ENCODE measurements at regions not wholly inside any gene's neighbourhood (a gene's known extent, or its start where the extent isn't known, plus 50 kb on each side); places are given as distances from the start of the nearest gene placed in this dataset.
"Not testable (repeated sequence)": the region's sequence is repeated elsewhere in the genome, so short reads cannot be mapped to it uniquely, and the experiment has no call there.

DNA sequence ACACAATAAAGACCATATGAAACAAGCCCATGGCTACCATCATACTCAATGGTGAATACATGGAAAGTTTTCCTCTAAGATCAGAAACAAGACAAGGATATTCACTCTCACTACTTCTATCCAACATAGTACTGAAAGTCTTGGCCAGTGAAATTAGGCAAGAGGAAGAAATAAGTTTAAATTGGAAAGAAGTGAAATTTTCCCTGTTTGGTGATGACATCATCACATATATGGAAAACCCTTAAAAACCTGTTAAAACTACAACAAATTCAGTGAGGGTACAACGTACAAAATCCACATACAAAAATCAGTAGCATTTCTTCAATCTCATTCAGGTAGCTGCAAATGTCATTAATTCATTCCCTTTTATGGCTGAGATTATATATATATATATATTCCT lies 164.0 kb upstream of the IRS4 start:
- TF ChIP-seq, protein P1, sequence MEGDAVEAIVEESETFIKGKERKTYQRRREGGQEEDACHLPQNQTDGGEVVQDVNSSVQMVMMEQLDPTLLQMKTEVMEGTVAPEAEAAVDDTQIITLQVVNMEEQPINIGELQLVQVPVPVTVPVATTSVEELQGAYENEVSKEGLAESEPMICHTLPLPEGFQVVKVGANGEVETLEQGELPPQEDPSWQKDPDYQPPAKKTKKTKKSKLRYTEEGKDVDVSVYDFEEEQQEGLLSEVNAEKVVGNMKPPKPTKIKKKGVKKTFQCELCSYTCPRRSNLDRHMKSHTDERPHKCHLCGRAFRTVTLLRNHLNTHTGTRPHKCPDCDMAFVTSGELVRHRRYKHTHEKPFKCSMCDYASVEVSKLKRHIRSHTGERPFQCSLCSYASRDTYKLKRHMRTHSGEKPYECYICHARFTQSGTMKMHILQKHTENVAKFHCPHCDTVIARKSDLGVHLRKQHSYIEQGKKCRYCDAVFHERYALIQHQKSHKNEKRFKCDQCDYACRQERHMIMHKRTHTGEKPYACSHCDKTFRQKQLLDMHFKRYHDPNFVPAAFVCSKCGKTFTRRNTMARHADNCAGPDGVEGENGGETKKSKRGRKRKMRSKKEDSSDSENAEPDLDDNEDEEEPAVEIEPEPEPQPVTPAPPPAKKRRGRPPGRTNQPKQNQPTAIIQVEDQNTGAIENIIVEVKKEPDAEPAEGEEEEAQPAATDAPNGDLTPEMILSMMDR (IDR thresholded peaks at IDR 0.05), result no peak
- no peak overlapping the region for H3K27ac ChIP-seq
- peaks cover 0 to 10% (median 0%) of the 10 kb centered on the region in 4 donors for H3K27me3 ChIP-seq
- no peaks in the 10 kb centered on the region for H3K4me1 ChIP-seq
- ATAC-seq, result no peak
- no peaks in the 10 kb centered on the region for H3K9me3 ChIP-seq
- H3K36me3 ChIP-seq, result no peaks in the 10 kb centered on the region
- intact Hi-C loops (cut with DNase I), result no loop called here
- DNase-seq, result no peak
- no peak overlapping the region for H3K4me3 ChIP-seq
- FAIRE-seq, result no peak
- 29 to 33% methylated on average over 1 of the region's 1 CpG for WGBS, 2 donors

DNA sequence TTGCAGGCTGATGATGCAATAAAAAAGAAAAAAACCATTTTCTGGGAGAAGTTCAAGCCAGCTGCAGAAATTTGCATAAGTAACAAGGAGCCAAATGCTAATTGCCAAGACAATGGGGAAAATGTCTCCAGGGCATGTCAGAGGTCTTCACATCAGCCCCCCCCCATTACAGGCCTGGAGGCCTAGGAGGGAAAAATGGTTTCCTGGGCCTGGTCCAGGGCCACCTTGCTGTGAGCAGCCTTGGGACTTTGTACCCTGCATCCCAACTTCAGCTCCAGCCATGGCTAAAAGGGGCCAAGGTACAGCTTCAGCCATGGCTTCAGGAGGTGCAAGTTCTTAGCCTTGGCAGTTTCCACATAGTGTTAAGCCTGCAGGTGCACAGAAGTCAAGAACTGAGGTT lies 160.0 kb upstream of the IRS4 start:
- FAIRE-seq; DNase-seq; H3K9me3 ChIP-seq; ATAC-seq; intact Hi-C loops (cut with DNase I); H3K4me3 ChIP-seq; H3K27ac ChIP-seq; H3K4me1 ChIP-seq; H3K27me3 ChIP-seq; H3K36me3 ChIP-seq: not testable (repeated sequence)

- DNase-seq (no peak), FAIRE-seq (no peak), ATAC-seq (no peak)
- intact Hi-C loops (cut with DNase I), result no loop called here
- no peaks in the 10 kb centered on the region for H3K27me3 ChIP-seq
- TF ChIP-seq, protein P1 (IDR thresholded peaks at IDR 0.05), result no peak
- no peaks in the 10 kb centered on the region for H3K36me3 ChIP-seq
- no peaks in the 10 kb centered on the region for H3K4me1 ChIP-seq
- H3K9me3 ChIP-seq, result no peaks in the 10 kb centered on the region
- no peak overlapping the region for H3K27ac ChIP-seq
- H3K4me3 ChIP-seq, result no peak overlapping the region
These were observed 156.1 kb upstream of the IRS4 start for GRCh38 chrX:108892501-108892900.

- no peak overlapping the region for H3K4me3 ChIP-seq
- intact Hi-C loops (cut with DNase I), result no loop called here
- FAIRE-seq (no peak), ATAC-seq (no peak), DNase-seq (no peak)
- peaks cover 0 to 1% (median 0%) of the 10 kb centered on the region in 4 donors for H3K27me3 ChIP-seq
- TF ChIP-seq, protein P1 (IDR thresholded peaks at IDR 0.05), result no peak
- no peak overlapping the region for H3K27ac ChIP-seq
- no peaks in the 10 kb centered on the region for H3K36me3 ChIP-seq
- H3K9me3 ChIP-seq, result no peaks in the 10 kb centered on the region
- no peaks in the 10 kb centered on the region for H3K4me1 ChIP-seq
These were observed 139.2 kb upstream of the IRS4 start for GRCh38 chrX:108875548-108875947.

GRCh38 chrX:108843039-108843438 lies 106.7 kb upstream of the IRS4 start:
- H3K27ac ChIP-seq; H3K36me3 ChIP-seq; H3K9me3 ChIP-seq; H3K27me3 ChIP-seq; ATAC-seq; FAIRE-seq; H3K4me1 ChIP-seq; intact Hi-C loops (cut with DNase I); DNase-seq; H3K4me3 ChIP-seq: not testable (repeated sequence)
- 65 to 67% methylated on average over 1 of the region's 1 CpG for WGBS, 2 donors

- Histone ChIP-seq H3K9me3 (no peaks in the 10 kb centered on the region), H3K4me3 (no peak overlapping the region), H3K27ac (no peak overlapping the region), H3K27me3 (peaks cover 0 to 8% (median 1%) of the 10 kb centered on the region in 4 donors), H3K4me1 (no peaks in the 10 kb centered on the region), H3K36me3 (no peaks in the 10 kb centered on the region)
- ATAC-seq (no peak), FAIRE-seq (no peak), DNase-seq (no peak)
- TF ChIP-seq, protein P1 (IDR thresholded peaks at IDR 0.05), result no peak
- intact Hi-C loops (cut with DNase I), result no loop called here
- 73 to 77% methylated on average over 4 of the region's 4 CpGs for whole genome bisulfite sequencing, 2 donors
These were observed 97.6 kb upstream of the IRS4 start for GRCh38 chrX:108833993-108834392.

Data from pancreas (tissue), 10 donors.